GM10266 (cell line): ENCODE measurements at regions not wholly inside any gene's neighbourhood (a gene's known extent, or its start where the extent isn't known, plus 50 kb on each side); places are given as distances from the start of the nearest gene placed in this dataset.

Source experiments
- DNase-seq: peaks from one replicate; pipeline ENCODE4 v3.0.0; 2012; ENCODE audit errors: extremely low spot score
- TF ChIP-seq, protein P1 (sequence below): IDR thresholded peaks from 2 replicates; pipeline ENCODE4 v1.5.1; 2012; ENCODE audit warnings: mild to moderate bottlenecking, low read depth; ENCODE audit not compliant: control insufficient read depth, insufficient read depth; ENCODE audit errors: missing control alignments

DNA sequence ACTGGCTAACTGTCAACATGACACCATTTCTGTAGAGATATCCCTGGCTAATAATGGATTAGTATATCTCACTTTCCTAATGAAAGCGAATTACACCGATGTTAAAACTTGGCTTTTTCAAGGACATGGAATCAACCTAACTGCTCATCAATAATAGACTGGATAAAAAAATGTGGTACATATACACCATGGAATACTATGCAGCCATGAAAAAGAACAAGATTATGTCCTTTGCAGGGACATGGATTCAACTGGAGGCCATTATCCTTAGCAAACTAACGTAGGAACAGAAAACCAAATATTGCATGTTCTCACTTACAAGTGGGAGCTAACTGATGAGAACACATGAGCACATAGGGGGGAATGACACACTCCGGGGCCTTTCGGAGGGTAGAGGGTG, 62.6 kb downstream of the ZIC1 start:
- TF ChIP-seq, protein P1, sequence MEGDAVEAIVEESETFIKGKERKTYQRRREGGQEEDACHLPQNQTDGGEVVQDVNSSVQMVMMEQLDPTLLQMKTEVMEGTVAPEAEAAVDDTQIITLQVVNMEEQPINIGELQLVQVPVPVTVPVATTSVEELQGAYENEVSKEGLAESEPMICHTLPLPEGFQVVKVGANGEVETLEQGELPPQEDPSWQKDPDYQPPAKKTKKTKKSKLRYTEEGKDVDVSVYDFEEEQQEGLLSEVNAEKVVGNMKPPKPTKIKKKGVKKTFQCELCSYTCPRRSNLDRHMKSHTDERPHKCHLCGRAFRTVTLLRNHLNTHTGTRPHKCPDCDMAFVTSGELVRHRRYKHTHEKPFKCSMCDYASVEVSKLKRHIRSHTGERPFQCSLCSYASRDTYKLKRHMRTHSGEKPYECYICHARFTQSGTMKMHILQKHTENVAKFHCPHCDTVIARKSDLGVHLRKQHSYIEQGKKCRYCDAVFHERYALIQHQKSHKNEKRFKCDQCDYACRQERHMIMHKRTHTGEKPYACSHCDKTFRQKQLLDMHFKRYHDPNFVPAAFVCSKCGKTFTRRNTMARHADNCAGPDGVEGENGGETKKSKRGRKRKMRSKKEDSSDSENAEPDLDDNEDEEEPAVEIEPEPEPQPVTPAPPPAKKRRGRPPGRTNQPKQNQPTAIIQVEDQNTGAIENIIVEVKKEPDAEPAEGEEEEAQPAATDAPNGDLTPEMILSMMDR = no peak
- DNase-seq = no peak

- DNase-seq = no peak
- TF ChIP-seq, protein P1 = no peak
Measured at GRCh38 chr3:147472846-147473245, 63.7 kb downstream of the ZIC1 start.

DNA sequence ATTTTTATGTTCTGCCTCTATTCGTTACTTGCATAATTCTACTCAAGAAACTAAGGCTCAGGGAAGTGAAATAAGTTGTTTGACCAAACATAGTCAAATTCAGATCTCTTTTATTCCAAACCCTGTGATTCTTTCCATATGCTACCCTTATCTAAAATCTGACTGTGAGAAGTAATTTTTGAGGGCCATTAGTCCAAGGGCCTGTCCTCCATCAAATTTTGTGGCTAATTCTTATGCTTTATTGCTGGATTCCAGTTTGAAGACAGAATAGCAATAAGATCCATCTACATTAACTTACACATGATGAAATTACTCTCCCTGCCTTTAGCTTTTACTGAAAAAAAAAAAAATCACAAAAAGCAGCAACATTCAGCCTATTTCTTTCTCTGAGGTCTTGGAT, 74.0 kb downstream of the ZIC1 start:
- TF ChIP-seq, protein P1 = no peak
- DNase-seq = no peak

GRCh38 chr3:147483578-147483977, 74.4 kb downstream of the ZIC1 start:
- no peak for DNase-seq
- TF ChIP-seq, protein P1 = no peak

DNA sequence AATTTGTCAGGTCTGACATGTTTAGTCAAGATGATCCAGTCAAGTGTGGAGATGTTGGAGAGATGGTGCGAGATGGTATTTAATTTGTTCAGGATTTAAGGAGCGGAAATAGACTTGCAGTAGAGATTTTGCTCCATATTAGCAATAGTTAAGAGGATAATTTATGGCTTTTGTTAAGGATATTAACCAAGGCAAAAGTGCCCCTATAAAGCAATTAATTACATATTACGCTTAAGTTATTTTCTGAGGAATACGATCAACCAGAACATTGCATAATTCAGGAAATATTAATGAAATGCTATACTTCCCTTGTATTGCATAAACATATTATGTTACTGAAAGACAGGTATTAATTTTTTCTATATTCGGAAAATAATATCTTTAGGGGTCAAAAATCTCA, 83.9 kb downstream of the ZIC1 start:
- DNase-seq = no peak
- TF ChIP-seq, protein P1 = no peak

GRCh38 chr3:147493666-147494065, 84.5 kb downstream of the ZIC1 start:
- no peak for DNase-seq
- TF ChIP-seq, protein P1 = no peak

DNA sequence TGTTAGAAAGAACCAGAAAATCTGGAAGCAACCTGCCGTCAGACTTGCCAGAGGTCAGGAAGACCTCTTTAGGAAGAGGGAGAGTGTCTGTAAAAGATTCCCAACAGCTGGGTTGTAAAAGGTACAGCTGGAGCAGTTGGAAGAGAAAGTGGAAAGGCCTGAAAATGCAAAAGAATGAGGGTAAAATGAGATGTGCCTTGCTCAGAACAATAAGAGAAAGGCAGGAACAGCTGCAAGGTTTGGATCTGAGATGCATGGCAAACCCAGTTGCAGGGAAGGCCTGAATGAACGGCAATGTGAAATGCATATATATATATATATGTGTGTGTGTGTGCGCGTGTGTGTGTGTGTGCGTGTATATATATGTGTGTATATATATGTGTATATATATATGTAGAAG, 88.1 kb downstream of the ZIC1 start:
- TF ChIP-seq, protein P1 = no peak
- no peak for DNase-seq
